Left ventricle myocardium inferior (tissue), 1 donor: ENCODE measurements at regions not wholly inside any gene's neighbourhood (a gene's known extent, or its start where the extent isn't known, plus 50 kb on each side); places are given as distances from the start of the nearest gene placed in this dataset.

Source experiments
- DNase-seq: peaks from one replicate; pipeline ENCODE4 v3.0.0-alpha.2; 2020
- H3K27ac ChIP-seq: fragments of 200-600 bp; replicated peaks from 2 replicates; pipeline ENCODE4 v1.8.0; 2021
- H3K27me3 ChIP-seq: fragments of 200-600 bp; 2 replicates; pipeline ENCODE4 v1.8.0; 2021; ENCODE audit warnings: low read depth
- H3K36me3 ChIP-seq: fragments of 200-600 bp; 2 replicates; pipeline ENCODE4 v1.8.0; 2021
- H3K4me1 ChIP-seq: fragments of 200-600 bp; 2 replicates; pipeline ENCODE4 v1.8.0; 2021
- H3K4me3 ChIP-seq: fragments of 200-600 bp; 2 replicates; pipeline ENCODE4 v1.8.0; 2021; ENCODE audit warnings: mild to moderate bottlenecking, moderate library complexity
- H3K9me3 ChIP-seq: fragments of 200-600 bp; replicated peaks from 2 replicates; pipeline ENCODE4 v1.8.0; 2021
- CTCF ChIP-seq: fragments of 200-600 bp; IDR thresholded peaks from 2 replicates; pipeline ENCODE4 v1.8.0; 2021; ENCODE audit warnings: antibody characterized with exemption, mild to moderate bottlenecking, borderline replicate concordance
- intact Hi-C: fragments of 100-400 bp; cut with micrococcal nuclease; formaldehyde crosslinking; loops from one replicate; pipeline ENCODE4 v1.11.0; 2022
- donor health status: DM: no; HTN: yes; CAD: no; lungs with severe emphysema.

- no peaks in the 10 kb centered on the region for H3K4me1 ChIP-seq
- H3K27ac ChIP-seq: no peak overlapping the region
- H3K9me3 ChIP-seq: peaks cover under 1% of the 10 kb centered on the region
- intact Hi-C loops: no loop called here
- TF ChIP-seq CTCF: no peak
- H3K27me3 ChIP-seq: peaks cover 6% of the 10 kb centered on the region
- no peak for DNase-seq
- H3K4me3 ChIP-seq: no peak overlapping the region
- no peaks in the 10 kb centered on the region for H3K36me3 ChIP-seq
Observed at GRCh38 chr16:26344976-26345375, 653.2 kb downstream of the HS3ST4 start.

- Histone ChIP-seq H3K36me3 (no peaks in the 10 kb centered on the region), H3K4me3 (no peak overlapping the region), H3K27ac (no peak overlapping the region), H3K4me1 (no peaks in the 10 kb centered on the region), H3K27me3 (peaks cover 10% of the 10 kb centered on the region), H3K9me3 (peaks cover 11% of the 10 kb centered on the region)
- intact Hi-C loops: no loop called here
- no peak for TF ChIP-seq CTCF
- DNase-seq: no peak
Observed at GRCh38 chr16:26345966-26346365, 654.2 kb downstream of the HS3ST4 start.

GRCh38 chr16:26348095-26348494 lies 656.3 kb downstream of the HS3ST4 start:
- peaks cover 10% of the 10 kb centered on the region for H3K27me3 ChIP-seq
- intact Hi-C loops: no loop called here

GRCh38 chr16:26360867-26361266 lies 669.1 kb downstream of the HS3ST4 start:
- Histone ChIP-seq H3K36me3 (no peaks in the 10 kb centered on the region), H3K9me3 (peaks cover 13% of the 10 kb centered on the region), H3K4me3 (no peak overlapping the region), H3K4me1 (no peaks in the 10 kb centered on the region), H3K27ac (no peak overlapping the region), H3K27me3 (peaks cover 21% of the 10 kb centered on the region)
- intact Hi-C loops: no loop called here
- DNase-seq: no peak
- no peak for TF ChIP-seq CTCF

More at GRCh38 chr16:26348095-26348494, 656.3 kb downstream of the HS3ST4 start:
- H3K4me3 ChIP-seq: no peak overlapping the region
- no peak overlapping the region for H3K27ac ChIP-seq
- H3K4me1 ChIP-seq: no peaks in the 10 kb centered on the region
- peaks cover 15% of the 10 kb centered on the region for H3K9me3 ChIP-seq
- H3K36me3 ChIP-seq: no peaks in the 10 kb centered on the region
- no peak for DNase-seq
- no peak for TF ChIP-seq CTCF

GRCh38 chr16:26363581-26363980 lies 671.8 kb downstream of the HS3ST4 start:
- H3K36me3 ChIP-seq: no peaks in the 10 kb centered on the region
- H3K27me3 ChIP-seq: peaks cover 21% of the 10 kb centered on the region

More at GRCh38 chr16:26363581-26363980, 671.8 kb downstream of the HS3ST4 start:
- DNase-seq: no peak
- no peak overlapping the region for H3K4me3 ChIP-seq
- intact Hi-C loops: no loop called here
- no peak for TF ChIP-seq CTCF
- H3K9me3 ChIP-seq: no peaks in the 10 kb centered on the region
- no peaks in the 10 kb centered on the region for H3K4me1 ChIP-seq
- H3K27ac ChIP-seq: no peak overlapping the region
